ENCODE measurements at regions not wholly inside any gene's neighbourhood (a gene's known extent, or its start where the extent isn't known, plus 50 kb on each side); places are given as distances from the start of the nearest gene placed in this dataset.
"Not testable (repeated sequence)": the region's sequence is repeated elsewhere in the genome, so short reads cannot be mapped to it uniquely, and the experiment has no call there.

- DNase-seq, result no peak
Observed at GRCh38 chr21:27578741-27579265, 611.9 kb upstream of the ADAMTS5 start.

- DNase-seq, result no peak
Observed at GRCh38 chr21:27572696-27573095, 605.8 kb upstream of the ADAMTS5 start.

- DNase-seq, result no peak
Observed at GRCh38 chr21:27571706-27572105, 604.8 kb upstream of the ADAMTS5 start.

DNA sequence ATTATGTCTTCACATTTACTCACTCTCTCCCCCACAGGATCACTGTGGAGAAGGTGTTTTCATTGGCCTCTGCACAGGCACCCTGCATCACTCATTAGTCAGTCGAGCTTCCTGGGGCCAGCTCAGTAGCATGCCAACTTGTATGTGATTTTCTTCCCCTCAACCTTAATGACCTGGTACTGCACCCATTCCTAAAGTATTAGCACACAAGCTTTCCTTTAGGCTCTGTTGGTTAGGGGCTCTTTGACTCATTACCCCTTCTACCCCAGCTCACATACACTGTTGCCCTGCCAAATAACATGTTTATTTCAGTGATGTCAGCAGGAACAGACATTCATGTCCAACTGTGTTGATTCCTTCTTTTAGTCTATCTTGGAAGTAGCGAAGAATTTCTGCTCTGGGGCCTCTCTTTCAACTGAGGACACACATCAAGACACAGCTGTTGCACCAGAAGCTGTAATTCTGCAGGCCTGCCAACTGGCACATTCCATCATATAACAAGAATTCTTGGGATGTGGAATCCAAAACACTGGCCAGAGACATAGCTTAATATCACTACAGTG is 603.5 kb upstream of the ADAMTS5 start:
- no peak for DNase-seq

GRCh38 chr21:27569831-27570230 is 602.9 kb upstream of the ADAMTS5 start:
- DNase-seq, result no peak

GRCh38 chr21:27569091-27569490 is 602.2 kb upstream of the ADAMTS5 start:
- no peak for DNase-seq

DNA sequence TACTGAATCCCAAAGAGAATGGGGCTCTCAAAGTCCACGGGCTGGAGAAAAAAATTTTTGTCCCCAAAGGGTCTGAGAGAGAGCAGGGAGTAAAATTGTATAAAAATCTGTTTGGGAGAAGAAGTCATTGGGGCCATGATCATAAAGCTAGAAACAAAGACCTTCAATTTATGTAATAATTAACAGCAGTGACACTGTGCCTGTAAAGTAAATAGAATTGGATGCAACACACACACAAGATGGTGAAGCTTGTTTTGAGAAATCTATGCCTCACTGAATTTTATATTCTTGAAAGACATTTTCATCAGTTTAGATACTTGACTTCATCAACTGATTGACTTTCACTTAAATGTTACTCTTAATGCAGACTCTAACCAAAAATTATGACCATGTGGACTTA is 600.5 kb upstream of the ADAMTS5 start:
- no peak for DNase-seq

DNA sequence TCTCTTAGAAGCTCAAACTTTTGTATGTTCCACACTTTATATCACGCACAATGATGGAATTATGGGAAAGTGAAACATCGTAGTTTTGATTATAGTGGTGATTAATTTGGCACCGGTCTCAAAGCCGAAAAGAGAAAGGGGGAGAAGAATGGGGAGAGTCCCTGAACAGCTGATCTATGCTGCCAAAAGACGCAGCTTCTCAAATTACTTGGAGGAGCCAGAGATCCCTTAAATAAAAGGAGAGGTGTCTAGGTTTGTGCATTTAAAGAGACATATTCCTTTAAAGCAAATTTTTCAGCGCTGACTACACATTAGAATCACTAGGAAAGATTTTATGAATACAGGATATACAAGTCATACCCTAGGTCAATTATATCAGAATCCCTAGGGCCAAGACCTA is 599.6 kb upstream of the ADAMTS5 start:
- DNase-seq, result no peak

DNA sequence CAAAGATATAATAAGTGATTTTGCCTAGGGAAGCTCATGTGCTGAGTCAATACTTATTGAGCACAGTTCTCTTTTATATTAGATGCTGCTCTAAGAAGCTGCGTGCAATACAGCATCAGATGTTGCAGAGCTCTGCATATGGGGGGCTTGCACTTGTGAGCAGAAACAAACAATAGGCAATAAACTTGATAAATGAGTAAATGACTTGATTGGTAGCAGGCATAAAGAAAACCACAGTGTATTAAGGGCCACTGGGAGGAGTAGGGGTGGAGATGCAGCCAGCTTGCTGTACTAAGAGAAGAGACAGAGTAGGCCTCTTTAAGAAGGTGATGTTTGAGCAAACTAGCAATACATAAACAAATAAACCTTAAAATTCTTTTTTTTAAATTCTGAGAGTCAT is 598.5 kb upstream of the ADAMTS5 start:
- DNase-seq, result no peak

DNA sequence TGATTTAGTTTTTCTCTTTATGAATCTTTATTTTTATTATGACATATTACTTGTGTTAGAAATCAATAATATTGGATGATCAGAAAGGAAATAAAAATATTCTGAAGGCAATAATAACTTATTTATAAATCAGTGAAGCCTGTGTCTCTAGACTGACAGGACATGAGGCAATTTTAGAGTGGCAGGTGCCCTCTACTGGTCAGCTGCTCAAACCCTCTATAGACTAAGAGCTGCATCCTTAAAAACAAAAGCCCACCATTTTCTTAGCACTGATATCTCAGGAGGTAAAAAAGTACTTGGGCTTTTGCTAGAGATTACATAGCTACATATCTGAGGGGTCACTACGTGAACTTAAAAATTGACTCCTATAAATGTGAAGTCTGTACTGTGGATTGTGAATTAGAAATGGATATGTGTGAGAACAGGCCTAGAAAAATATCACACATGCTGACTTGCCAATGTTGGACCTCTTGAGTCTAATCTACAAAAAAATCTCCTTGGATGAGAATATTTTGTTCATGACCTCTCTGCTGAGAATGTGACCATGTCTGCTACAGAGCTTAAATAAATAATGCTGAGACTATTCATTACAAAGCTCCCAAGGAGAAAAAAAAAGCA is 597.9 kb upstream of the ADAMTS5 start:
- DNase-seq, result no peak

DNA sequence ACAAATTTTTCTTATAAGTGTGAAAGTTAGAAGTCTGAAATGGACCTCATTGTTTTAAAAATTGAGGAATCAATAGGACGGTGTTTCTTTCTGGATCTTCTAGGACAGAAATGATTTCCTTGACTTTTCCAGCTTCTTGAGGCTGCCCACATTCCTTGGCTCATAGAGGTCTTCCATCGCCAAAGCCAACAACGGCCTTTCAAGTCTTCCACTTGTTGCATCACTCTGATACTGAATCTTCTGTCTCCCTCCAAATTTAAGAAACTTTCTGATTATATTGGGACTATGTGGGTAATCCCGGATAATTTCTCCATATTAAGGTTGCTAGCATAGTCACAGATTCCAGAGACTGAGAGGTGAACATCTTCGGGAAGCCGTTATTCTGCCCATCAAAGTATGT is 595.4 kb upstream of the ADAMTS5 start:
- no peak for DNase-seq

- DNase-seq, result no peak
Observed at GRCh38 chr21:27561116-27561515, 594.2 kb upstream of the ADAMTS5 start.

DNA sequence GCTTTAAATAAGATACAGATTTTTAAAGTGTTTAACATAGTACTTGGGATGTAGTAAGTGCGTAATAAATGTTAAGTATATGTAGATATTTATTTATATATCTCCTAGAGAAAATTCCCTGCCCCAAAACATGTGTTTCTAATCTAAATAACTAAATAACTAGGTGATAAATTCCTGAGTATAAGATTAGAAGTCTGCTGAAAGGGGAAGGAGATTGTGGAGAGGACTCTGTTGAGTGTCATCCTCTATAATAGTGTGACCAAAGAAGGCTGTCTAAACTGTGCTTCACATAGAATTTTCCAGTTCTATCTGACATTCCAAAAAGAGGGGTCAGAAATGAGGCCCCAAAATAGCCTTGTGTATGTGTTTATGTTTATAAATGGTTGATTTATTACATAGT is 590.5 kb upstream of the ADAMTS5 start:
- DNase-seq, result no peak

DNA sequence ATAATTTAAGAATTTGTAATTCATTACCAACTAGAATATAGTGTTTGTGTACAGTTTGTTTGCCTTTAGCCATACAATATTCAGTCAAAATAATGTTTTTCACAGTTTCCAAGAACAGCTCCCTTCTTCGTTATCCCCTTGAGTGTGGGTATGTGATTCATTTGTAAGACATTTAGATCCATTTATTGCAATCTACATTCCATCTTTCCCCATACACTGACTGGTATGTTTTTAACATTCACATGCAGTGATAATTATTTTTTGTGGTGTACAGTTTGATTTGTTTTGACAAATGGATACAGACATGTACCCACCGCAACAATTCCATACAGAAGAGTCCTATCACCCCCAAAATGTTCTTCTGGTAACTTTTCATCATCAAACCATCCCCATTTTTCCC is 589.1 kb upstream of the ADAMTS5 start:
- no peak for DNase-seq

DNA sequence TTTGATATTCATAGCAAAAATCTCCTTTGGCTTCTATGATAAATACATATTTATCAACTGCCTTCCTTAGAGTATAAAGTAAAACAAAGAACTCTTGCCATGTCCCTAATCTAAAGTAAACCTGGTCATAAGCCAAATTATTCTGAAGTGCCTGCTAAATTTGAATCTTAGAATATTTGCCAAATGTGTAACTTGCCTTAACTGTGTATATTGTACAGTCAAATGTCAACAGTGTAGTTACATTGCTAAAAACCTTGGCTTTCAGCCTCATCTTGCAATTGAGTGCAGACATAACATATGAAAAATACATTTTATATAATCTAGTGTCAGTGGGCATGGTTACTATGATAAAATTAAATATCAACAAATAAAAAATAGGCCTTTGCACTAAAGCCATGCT is 583.4 kb upstream of the ADAMTS5 start:
- DNase-seq, result no peak

DNA sequence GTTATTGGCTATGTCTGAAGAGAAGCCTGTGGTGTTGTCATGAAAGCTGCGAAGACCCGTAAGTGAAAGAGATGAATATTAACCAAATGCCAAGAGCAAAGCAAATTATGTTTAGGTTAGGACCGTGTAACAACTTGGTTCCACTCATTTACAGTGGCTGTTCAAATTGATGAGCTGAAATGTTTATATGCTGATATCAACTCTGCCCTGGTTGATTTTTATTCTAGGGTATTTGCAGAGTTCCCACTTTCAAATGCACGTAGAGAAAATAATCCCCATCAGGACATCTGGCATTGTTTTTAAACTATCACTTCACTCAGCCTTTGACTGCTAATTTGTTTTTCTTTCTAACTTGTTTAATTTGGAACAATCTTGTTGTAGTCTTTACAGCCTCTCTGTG is 581.6 kb upstream of the ADAMTS5 start:
- no peak for DNase-seq

GRCh38 chr21:27545754-27546349 is 579.0 kb upstream of the ADAMTS5 start:
- no peak for DNase-seq

- not testable (repeated sequence) for DNase-seq
Observed at GRCh38 chr21:27542126-27542525, 575.2 kb upstream of the ADAMTS5 start.

DNA sequence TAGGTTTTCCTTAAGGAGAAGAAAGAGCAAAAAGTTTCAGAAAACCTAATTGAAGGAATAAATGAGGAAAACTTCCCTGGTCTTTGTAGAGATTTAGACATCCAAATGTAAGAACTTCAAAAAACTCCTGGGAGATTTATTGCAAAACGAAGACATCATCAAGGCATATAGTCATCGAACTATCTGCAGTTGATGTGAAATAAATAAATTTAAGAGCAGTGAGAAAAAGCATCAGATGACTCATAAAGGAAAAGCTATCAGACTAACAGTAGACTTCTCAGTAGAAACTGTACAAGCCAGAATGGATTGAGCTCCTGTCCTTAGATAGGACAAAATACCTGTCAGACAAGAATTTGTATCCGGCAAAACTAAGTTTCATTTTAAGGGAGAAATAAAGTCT is 569.4 kb upstream of the ADAMTS5 start:
- no peak for DNase-seq

DNA sequence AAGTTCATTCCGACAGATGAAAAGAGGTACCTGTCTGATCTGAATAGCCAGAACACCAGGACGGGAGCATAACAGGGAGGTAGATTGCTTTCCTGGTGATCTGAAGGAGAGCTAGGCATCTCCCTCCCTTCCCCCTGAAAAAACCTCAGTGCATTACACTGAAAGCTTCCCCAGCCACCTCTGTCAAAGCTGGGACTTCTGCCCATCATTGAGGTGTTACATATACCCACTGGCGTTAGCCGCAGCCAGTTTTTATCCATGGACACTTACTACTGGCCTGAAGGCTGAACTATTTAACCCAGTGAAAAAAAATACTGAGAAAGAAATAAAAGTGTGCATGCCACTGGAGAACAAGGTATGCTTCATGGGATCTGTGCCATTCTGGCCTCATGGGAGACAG is 568.3 kb upstream of the ADAMTS5 start:
- DNase-seq, result no peak

DNA sequence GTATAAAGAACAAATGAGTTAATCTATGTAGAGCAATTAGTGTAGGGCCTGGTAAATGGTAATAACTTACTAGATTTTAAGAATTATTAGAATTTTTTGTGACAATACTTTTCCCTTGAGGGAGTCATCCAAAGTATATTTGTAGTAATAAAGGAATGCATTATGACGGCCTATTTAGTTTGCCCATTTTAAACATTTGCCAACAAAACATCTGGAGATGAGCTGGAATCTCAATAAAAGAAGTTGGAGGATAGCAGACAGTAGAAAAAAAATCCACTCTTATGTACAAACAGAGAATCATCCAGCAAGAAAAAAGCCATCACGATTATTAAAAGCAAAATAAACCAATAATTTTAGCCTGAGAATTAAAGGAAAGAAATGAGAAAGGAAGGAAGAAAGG is 567.3 kb upstream of the ADAMTS5 start:
- DNase-seq, result no peak

GRCh38 chr21:27532076-27532475 is 565.2 kb upstream of the ADAMTS5 start:
- no peak for DNase-seq

DNA sequence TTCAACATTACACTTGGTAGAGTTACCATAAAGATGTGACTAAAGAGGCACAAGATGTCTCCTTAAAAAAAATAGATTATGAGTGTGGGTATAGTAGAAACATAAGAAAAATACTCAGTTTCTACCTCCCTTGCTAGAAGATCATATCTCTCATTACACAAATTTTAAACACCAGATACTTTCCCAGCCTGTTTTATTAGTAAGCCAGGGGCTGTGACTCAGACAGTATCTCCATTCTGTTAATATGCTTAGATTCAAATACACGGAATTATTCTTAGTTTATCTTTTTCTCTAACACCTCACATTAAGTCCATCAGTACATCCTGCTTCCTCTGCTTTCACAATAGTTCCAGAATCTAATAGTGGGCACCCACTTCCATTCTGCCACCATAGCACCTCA is 561.8 kb upstream of the ADAMTS5 start:
- no peak for DNase-seq

DNA sequence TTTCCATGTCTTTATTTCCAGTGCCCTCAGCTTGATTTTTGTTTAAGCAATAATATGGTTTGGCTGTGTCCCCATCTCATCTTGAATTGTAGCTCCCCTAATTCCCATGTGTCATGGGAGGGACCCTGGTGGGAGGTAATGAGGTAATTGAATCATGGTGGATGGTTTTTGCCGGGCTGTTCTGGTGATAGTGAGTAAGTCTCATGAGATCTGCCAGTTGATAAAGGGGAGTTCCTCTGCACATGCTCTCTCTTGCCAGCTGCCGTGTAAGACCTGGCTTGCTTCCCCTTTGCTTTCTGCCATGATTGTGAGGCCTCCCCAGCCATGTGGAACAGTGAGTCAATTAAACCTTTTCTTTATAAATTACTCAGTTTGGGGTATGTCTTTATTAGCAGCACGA is 559.6 kb upstream of the ADAMTS5 start:
- DNase-seq, result no peak

DNA sequence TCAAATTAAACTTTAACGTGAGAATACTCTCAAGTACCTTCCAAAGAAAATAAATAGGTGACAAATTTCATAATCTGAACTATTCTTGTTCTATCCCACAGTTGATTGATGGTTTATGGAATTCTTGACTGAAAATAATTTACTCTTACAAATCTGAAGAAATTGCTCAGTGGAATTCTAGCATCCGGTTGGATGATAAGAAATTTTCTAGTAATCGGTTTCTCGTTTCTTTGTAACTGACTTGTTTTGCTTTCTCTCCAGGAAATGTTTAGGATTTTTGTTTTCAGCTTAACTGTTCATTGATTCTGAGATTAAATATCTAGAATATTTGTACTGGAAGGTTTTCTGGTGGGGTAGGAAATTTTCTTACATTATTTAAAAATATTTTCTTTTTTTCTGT is 558.9 kb upstream of the ADAMTS5 start:
- no peak for DNase-seq
